ENCODE measurements at regions not wholly inside any gene's neighbourhood (a gene's known extent, or its start where the extent isn't known, plus 50 kb on each side); places are given as distances from the start of the nearest gene placed in this dataset.

- Histone ChIP-seq H3K4me3 (no peak overlapping the region), H3K27ac (no peak overlapping the region)
- no peak for DNase-seq (ENCODE audit: low spot score)
- TF ChIP-seq, protein P1, sequence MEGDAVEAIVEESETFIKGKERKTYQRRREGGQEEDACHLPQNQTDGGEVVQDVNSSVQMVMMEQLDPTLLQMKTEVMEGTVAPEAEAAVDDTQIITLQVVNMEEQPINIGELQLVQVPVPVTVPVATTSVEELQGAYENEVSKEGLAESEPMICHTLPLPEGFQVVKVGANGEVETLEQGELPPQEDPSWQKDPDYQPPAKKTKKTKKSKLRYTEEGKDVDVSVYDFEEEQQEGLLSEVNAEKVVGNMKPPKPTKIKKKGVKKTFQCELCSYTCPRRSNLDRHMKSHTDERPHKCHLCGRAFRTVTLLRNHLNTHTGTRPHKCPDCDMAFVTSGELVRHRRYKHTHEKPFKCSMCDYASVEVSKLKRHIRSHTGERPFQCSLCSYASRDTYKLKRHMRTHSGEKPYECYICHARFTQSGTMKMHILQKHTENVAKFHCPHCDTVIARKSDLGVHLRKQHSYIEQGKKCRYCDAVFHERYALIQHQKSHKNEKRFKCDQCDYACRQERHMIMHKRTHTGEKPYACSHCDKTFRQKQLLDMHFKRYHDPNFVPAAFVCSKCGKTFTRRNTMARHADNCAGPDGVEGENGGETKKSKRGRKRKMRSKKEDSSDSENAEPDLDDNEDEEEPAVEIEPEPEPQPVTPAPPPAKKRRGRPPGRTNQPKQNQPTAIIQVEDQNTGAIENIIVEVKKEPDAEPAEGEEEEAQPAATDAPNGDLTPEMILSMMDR (IDR thresholded peaks at IDR 0.05): no peak
Observed at GRCh38 chr2:37529830-37530415, 141.5 kb downstream of the CDC42EP3 start.

GRCh38 chr2:37532503-37532902 is 138.9 kb downstream of the CDC42EP3 start:
- H3K4me3 ChIP-seq: no peak overlapping the region
- TF ChIP-seq, protein P1 (IDR thresholded peaks at IDR 0.05): no peak
- DNase-seq (ENCODE audit: low spot score): no peak
- no peak overlapping the region for H3K27ac ChIP-seq

- H3K4me3 ChIP-seq: no peak overlapping the region
- no peak for DNase-seq (ENCODE audit: low spot score)
- TF ChIP-seq, protein P1 (IDR thresholded peaks at IDR 0.05): no peak
Observed at GRCh38 chr2:37537316-37537715, 134.1 kb downstream of the CDC42EP3 start.

GRCh38 chr2:37541516-37541915 is 129.9 kb downstream of the CDC42EP3 start:
- no peak for DNase-seq (ENCODE audit: low spot score)
- TF ChIP-seq, protein P1 (IDR thresholded peaks at IDR 0.05): no peak
- no peak overlapping the region for H3K4me3 ChIP-seq
- H3K27ac ChIP-seq: no peak overlapping the region

More at GRCh38 chr2:37537316-37537715, 134.1 kb downstream of the CDC42EP3 start:
- H3K27ac ChIP-seq: no peak overlapping the region

DNA sequence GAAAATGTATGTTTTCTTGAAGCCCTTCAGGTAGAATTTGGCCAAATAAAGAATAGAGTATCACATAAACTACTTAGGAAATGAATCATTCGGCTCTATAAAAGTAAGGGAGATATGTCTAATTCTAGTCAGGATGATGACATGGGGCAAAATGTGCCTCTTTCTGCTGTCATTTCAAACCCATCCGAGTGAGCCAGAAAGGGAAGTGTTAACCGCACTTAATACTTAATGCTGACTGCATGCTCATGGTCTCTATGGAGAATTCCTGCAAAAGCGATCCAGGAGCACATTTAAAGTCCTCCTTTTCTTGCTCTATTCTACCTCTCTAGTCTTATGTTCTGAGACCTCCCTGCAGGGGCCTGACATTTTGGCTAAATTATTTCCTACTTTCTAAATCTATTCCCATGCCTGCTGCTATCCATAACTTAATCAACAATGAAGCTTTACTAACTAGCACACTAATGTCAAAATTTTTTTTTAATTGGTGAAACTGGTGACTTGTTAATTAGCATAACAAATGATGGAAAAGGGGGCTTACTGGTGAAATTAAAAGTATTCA is 127.4 kb downstream of the CDC42EP3 start:
- Histone ChIP-seq H3K4me3 (no peak overlapping the region), H3K27ac (no peak overlapping the region)
- TF ChIP-seq, protein P1 (IDR thresholded peaks at IDR 0.05): no peak
- no peak for DNase-seq (ENCODE audit: low spot score)

DNA sequence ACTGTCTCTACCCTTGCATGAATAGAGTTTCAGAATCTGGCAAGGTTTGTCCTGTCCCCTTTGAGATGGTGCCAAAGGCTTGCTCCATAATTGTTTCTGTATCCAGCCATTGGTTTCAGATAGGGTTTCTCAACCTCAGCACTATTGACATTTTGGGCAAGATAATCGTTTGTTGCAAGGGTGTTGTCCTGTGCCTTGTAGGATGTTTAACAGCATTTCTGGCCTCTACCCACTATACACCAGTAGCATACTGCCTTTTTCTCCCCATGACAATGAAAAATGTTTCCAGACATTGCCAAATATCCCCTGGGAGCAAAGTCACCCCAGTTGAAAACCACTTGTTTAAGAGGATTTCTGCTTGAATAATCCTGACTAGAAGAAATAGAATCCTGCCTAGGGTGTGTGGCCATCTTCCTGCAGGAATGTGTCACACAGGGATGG is 126.8 kb downstream of the CDC42EP3 start:
- H3K4me3 ChIP-seq: no peak overlapping the region

More for the DNA sequence above, 126.8 kb downstream of the CDC42EP3 start:
- DNase-seq (ENCODE audit: low spot score): no peak
- H3K27ac ChIP-seq: no peak overlapping the region
- TF ChIP-seq, protein P1 (IDR thresholded peaks at IDR 0.05): no peak
